ENCODE measurements at regions not wholly inside any gene's neighbourhood (a gene's known extent, or its start where the extent isn't known, plus 50 kb on each side); places are given as distances from the start of the nearest gene placed in this dataset.

DNA sequence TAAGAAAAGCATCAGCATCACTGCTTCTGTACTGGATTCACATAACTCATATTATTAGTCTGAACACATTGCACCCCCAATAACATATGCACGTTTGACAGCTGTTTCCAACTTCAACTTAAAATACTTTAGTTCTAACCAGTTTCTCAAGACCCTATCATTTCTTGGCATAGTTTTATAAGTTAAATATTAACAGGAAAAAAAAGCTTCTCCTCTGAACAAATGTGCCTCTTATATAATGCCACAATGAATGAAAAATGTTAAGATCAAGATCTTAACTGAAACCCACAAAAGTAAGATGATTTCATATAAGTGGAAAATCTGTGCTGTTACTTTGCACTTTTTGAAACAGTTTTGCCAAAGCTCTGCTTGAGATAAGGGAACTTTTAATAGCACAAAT, 652.8 kb upstream of the FAM241A start:
- no peak for TF ChIP-seq CEBPB (IDR thresholded peaks at IDR 0.05; ENCODE audit: low read depth, low read length)
- TF ChIP-seq RAD21 (IDR thresholded peaks at IDR 0.05 in 1 of 2, conservative IDR thresholded peaks at IDR 0.05 in 1 of 2; ENCODE audit: low read depth in 2 of 2, low read length in 2 of 2), result no peak
- no peak for TF ChIP-seq RFX5 (IDR thresholded peaks at IDR 0.05; ENCODE audit: borderline replicate concordance, low read depth, low read length)
- no peak for TF ChIP-seq EP300 (IDR thresholded peaks at IDR 0.05; ENCODE audit: borderline replicate concordance in 1 of 2, low read depth in 2 of 2, low read length in 2 of 2)
- TF ChIP-seq PHF8 (conservative IDR thresholded peaks at IDR 0.05; ENCODE audit: low read depth, low read length), result no peak
